ENCODE measurements at regions not wholly inside any gene's neighbourhood (a gene's known extent, or its start where the extent isn't known, plus 50 kb on each side); places are given as distances from the start of the nearest gene placed in this dataset.

- TF ChIP-seq USF1 (CRISPR knock-in tag; IDR thresholded peaks at IDR 0.05): no peak
Observed at GRCh38 chrX:97797076-97797475, 913.4 kb downstream of the RPA4 start (continued).

- Mint-ChIP-seq H3K4me1 (no peaks in the 10 kb centered on the region), H3K36me3 (peaks cover 9% of the 10 kb centered on the region), H3K9me3 (peaks cover 10% of the 10 kb centered on the region), H3K27me3 (ENCODE audit: low read depth) (no peaks in the 10 kb centered on the region), H3K4me3 (no peak overlapping the region), H3K27ac (no peak overlapping the region)
- no peak for DNase-seq (ENCODE audit: low spot score)
- CTCF ChIA-PET: no interaction called here
- POLR2A ChIA-PET: no interaction called here
- ATAC-seq: no peak
- TF ChIP-seq, protein P1, sequence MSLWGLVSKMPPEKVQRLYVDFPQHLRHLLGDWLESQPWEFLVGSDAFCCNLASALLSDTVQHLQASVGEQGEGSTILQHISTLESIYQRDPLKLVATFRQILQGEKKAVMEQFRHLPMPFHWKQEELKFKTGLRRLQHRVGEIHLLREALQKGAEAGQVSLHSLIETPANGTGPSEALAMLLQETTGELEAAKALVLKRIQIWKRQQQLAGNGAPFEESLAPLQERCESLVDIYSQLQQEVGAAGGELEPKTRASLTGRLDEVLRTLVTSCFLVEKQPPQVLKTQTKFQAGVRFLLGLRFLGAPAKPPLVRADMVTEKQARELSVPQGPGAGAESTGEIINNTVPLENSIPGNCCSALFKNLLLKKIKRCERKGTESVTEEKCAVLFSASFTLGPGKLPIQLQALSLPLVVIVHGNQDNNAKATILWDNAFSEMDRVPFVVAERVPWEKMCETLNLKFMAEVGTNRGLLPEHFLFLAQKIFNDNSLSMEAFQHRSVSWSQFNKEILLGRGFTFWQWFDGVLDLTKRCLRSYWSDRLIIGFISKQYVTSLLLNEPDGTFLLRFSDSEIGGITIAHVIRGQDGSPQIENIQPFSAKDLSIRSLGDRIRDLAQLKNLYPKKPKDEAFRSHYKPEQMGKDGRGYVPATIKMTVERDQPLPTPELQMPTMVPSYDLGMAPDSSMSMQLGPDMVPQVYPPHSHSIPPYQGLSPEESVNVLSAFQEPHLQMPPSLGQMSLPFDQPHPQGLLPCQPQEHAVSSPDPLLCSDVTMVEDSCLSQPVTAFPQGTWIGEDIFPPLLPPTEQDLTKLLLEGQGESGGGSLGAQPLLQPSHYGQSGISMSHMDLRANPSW (CRISPR knock-in tag; conservative IDR thresholded peaks at IDR 0.05; ENCODE audit: low read depth): no peak
- TF ChIP-seq, protein P2, sequence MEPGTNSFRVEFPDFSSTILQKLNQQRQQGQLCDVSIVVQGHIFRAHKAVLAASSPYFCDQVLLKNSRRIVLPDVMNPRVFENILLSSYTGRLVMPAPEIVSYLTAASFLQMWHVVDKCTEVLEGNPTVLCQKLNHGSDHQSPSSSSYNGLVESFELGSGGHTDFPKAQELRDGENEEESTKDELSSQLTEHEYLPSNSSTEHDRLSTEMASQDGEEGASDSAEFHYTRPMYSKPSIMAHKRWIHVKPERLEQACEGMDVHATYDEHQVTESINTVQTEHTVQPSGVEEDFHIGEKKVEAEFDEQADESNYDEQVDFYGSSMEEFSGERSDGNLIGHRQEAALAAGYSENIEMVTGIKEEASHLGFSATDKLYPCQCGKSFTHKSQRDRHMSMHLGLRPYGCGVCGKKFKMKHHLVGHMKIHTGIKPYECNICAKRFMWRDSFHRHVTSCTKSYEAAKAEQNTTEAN (CRISPR knock-in tag; IDR thresholded peaks at IDR 0.05): no peak
- TF ChIP-seq ZNF219 (CRISPR knock-in tag; IDR thresholded peaks at IDR 0.05; ENCODE audit: borderline replicate concordance) (no peak), ZNF138 (CRISPR knock-in tag; conservative IDR thresholded peaks at IDR 0.05) (no peak), ZNF425 (CRISPR knock-in tag; conservative IDR thresholded peaks at IDR 0.05) (no peak), ZNF396 (CRISPR knock-in tag; IDR thresholded peaks at IDR 0.05; ENCODE audit: borderline replicate concordance) (no peak), ZNF416 (CRISPR knock-in tag; IDR thresholded peaks at IDR 0.05) (no peak), USF2 (CRISPR knock-in tag; IDR thresholded peaks at IDR 0.05) (no peak), ELF4 (CRISPR knock-in tag; IDR thresholded peaks at IDR 0.05; ENCODE audit: low read depth) (no peak), ERG (CRISPR knock-in tag; IDR thresholded peaks at IDR 0.05) (no peak), ZNF423 (CRISPR knock-in tag; IDR thresholded peaks at IDR 0.05) (no peak), GRHL2 (CRISPR knock-in tag; IDR thresholded peaks at IDR 0.05; ENCODE audit: insufficient replicate concordance, severe bottlenecking) (no peak)
- TF ChIP-seq, protein P3, sequence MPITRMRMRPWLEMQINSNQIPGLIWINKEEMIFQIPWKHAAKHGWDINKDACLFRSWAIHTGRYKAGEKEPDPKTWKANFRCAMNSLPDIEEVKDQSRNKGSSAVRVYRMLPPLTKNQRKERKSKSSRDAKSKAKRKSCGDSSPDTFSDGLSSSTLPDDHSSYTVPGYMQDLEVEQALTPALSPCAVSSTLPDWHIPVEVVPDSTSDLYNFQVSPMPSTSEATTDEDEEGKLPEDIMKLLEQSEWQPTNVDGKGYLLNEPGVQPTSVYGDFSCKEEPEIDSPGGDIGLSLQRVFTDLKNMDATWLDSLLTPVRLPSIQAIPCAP (CRISPR knock-in tag; IDR thresholded peaks at IDR 0.05): no peak
Observed at GRCh38 chrX:97806238-97806637, 922.5 kb downstream of the RPA4 start.
